IPS-NIHi7 (cell line): ENCODE measurements at regions not wholly inside any gene's neighbourhood (a gene's known extent, or its start where the extent isn't known, plus 50 kb on each side); places are given as distances from the start of the nearest gene placed in this dataset.
"Not testable (repeated sequence)": the region's sequence is repeated elsewhere in the genome, so short reads cannot be mapped to it uniquely, and the experiment has no call there.

Experiments used
- DNase-seq: peaks from one replicate; pipeline ENCODE4 v3.0.0; 2012; ENCODE audit warnings: mixed read lengths; ENCODE audit errors: extremely low spot score

DNA sequence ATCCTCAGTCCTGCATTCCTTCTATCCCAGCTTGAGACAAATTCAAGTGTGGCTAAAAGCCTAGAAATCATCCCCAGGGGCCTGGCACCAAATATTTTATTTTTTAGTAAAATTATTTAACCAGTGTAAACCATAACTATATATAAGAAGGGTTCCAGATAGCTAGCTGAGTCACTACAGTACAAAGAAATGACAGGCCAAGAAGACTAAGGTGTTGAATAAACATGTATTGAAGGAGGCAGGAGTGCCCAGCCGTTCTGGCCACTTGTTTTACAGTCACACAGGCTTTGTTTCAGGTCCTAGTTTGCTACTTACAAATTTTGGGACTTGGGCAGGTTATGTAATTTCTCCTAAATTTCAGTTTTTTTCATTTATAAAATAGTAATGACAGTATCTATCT lies 225.9 kb upstream of the PITX2 start:
- DNase-seq, result no peak

DNA sequence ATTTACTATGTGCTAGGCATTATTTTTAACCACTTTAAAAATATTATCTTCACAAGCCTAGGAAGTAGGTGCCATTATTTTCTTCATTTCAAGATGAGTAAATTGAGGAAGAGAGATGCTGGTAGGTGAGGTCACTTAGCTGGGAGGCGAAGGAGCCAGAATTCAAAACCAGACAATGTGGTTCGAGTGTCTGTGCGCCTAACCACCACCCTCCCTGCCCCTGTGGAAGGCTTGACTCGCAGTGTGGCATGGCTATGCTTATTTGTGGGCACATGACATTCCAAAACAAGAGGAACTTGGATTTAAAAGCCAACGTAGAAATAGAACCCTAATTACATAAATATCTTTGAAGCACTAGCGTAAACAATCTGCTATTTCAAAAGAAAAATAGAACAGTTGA lies 226.6 kb upstream of the PITX2 start:
- no peak for DNase-seq

DNA sequence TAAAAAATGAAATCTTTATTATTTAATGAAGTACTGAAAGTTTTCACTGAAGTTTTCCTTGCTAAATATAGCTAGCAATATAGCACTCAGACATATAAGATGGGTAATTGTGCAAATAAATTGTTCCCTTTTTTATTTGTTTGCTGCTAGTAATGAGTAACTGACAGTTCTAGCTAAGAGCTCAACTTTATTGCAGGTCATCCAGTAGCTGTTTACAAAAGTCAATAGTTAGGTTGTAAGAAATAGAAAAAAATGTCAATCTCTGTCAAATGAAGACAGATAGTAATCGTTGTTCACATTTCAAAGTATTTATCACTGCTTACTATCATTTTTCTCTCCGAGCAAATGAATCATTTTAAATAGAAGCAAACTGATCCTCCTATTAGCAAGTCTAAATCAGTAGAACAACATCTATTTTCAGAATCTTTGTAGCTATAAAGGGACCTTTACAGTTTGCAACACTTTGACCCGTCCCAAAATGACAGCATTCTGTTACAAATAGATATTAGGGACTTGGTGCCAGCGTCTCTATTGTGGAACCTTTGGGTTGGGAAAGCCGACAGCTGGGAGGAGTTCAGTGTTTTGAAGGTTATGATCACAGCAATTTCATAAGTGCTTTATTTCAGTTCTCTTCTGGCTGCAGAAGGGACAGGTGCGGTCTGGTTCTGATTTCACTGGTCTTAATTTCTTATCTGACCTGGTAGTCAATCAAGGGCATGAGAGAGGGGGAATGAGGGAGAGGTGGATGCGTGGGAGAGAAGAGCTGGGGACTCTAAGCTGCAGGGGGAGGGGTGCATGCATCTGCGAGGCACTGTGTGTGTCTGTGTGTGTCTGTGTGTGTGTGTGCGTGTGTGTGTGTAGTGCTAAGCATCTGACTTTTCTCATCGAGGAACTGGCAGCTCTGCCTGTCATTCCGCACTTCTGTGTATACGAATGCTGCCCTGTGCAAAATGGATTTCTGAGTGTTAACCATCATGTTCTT lies 227.9 kb upstream of the PITX2 start:
- no peak for DNase-seq

DNA sequence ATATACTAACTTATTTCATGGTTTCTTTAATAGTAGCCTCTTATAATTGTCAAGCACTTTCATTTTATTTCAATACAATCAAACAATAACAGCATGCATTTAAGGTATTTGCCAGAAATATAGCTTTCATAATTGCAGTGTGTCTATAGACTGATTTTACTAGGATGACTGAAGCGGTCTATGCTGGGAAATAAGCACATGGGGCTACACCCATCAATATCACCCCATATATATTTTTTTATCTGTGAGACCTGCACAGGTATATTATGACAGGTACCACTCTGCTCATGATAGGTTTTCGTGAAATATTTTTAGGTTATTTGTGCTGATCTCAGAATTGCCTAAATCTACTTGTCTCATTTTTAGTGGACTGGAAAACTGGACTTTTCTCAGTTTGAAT lies 229.1 kb upstream of the PITX2 start:
- no peak for DNase-seq

DNA sequence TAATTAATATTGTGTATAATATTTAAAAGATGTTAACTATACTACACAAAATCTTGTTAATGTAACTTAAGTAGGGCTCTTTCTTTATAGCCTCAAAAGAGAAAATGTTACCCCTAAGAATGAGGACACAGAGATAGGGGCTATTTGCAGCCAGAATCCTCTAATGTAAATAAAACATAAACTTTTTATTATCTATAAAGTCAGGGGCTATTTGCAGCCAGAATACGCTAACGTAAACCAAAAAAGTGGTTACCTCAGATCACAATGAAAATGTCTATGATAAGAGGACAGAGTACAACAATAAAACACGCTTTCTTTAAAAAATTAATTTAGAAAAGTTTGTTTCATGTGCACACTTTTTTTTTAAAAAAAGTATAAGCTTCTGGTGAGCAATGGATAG lies 229.9 kb upstream of the PITX2 start:
- DNase-seq, result no peak

DNA sequence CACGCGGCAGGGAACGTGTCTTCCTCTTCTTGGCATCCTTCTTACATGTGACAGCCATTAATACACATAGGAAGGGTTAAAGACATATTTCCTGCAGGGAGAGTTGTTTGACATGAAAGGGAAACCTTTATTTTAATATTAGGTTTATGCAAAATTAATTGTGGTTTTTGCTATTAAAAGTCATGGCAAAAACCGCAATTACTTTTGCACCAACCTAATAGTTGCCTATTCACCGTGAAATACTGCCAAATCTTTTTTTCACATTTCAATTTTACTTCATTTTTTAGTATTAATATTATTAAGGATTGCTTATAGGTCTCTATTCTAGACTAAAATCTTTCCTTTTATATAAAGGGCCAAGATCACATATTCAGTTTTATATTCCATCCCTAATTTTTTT lies 230.4 kb upstream of the PITX2 start:
- DNase-seq, result no peak

DNA sequence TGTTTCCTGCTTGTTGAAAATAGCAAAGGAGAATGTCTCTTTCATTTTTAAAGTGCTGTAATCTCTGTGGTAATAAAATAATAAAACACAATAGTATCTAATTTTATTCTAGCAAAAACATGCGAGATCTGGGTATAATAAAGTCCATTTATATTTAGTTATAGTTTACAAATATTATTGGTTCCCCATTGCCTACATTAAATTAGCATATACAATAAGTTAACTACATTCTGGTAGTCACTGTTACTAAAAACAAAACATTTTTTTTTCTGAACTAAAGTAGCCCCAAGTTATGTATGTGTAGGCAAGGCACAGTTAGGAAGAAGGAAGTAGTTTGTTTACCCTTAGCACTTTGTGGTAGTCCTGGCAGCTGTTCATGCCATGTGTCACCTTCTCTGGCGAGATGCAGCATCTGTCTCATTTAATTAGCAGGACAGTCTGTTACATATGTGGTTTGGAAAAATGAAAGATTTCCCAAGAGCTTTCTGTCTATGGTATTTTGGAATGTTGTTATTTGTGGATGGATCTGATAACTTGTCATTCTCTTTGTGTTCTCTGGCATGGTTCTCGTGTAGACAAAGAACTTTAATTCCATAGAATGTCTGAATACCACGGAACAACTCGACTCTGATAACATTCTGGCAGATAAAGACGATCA lies 231.3 kb upstream of the PITX2 start:
- DNase-seq, result no peak

DNA sequence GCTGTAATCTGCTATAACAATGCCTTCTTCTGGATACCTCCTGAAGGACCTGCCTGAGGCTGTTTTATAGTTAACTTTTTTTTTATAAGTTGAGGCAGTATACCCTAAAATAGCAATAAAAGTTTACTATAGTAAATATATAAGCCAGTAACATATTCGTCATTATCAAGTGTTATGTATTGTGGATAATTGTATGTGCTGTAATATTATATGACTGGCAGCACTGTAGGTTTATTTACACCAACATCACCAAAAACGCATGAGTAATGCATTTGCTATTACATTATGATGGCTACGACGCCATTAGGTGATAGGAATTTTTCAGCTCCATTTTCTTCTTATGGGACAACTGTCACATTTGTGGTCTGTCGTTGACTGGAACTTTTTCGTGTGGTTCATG lies 237.2 kb upstream of the PITX2 start:
- no peak for DNase-seq

DNA sequence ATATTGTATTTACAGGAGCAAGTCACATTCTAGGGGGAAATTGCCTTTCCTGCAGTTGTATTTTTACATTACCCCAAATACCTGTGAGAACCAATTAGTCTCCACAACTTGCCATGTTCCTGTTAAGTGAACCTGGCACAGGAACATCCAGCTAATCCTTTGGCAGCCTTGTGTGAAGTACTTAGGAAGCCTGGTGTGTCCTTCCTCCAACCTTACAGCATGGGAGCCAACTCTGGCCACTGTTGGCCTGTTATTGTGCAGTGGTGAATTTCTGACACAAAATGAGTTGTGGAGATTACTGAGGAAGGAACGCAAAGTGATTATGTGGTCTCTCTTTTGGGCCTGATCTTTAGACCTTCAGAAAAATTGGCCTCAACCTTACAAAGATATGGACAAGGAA lies 238.0 kb upstream of the PITX2 start:
- DNase-seq, result no peak

DNA sequence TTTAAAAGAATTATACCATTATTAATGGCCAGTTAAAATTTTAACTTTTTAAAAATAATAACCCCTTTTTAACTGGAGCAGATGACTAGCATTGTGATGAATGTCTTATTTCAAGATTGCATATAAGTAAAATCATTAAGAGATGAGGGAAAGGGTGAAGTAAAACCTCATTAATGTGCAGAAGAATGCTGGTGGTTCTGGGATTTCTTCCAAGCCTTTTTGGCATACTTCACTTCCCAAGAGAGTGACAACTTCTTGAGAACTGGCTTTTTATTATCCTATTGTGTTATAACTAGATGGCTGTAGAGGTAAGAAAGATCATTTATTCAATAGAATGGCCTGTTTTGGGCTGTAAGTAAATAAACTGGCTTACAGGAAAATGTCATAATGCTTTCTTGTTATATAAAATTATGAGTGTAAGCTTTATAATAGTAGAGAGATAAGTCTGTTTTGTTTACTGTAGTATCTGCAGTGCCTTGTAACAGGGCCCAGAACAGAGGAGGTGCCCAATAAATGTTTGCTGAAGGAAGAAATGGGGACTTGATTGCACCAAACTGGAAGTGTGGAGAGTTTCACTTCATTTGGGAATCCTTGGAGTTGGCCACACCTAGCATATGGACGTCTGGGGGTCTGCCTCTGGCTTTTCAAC lies 242.9 kb upstream of the PITX2 start:
- no peak for DNase-seq

DNA sequence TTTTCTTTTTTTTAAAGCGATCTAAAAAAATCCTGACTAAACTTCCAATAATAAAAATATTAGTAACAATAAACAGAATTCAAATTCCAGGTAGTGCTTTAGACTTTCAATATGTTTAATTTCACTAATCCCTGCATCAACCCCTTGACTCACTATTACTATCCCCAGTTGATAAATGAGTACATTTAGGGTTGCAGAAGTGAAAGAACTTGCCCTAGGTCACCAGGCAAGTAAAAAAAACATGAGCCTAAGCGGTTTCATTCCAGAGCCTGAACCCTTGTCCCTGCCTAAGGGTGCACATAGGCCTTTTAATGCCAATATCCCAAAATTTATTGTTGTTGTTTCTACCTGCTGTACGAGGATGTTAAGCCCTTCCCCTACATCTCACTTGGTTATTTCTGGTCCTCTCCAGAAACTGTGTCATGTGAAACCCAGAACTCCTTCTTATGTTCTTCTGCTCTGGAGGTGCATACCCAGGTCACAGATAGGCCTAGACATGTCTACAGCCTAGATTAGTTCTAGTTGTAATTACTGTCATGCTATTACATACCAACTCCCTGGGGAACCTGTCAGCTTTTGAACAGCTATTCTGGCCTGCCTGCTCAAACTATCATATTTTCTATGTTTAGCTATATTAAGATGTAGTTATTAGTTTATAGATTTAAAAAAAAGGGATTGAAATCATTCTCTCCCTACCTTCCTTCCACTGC lies 244.5 kb upstream of the PITX2 start:
- DNase-seq, result no peak

DNA sequence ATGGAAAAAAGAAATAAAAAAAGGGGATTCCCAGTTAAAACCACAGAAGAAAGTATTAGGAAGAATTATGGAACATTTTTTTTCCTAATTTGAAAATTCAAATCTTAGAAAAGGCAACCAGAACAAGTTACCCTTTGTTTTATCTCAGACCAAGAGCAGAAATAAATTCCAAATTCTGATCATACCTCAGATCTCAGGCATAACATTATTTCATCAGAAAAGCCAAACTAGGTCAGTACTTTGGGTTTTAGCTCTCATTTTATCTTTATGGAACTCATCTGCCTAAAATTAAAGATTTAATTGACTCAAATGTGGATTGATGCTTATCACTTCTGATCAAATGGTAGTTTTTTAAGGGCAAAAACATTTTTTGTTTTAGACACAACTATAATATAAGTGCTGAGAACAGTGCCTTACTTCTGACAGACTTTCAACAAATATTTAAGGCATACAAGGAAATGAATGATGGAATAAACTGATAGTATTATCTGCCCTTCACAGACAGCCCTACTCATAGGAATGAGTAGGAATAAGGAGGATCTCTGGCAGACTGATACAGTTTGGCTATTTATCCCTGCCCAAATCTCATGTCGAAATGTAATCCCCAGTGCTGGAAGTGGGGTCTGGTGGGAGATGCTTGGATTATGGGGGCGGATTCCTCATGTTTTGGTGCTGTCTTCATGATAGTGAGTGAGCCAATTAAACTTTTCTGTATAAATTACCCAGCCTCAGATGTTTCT lies 245.3 kb upstream of the PITX2 start:
- DNase-seq, result no peak

DNA sequence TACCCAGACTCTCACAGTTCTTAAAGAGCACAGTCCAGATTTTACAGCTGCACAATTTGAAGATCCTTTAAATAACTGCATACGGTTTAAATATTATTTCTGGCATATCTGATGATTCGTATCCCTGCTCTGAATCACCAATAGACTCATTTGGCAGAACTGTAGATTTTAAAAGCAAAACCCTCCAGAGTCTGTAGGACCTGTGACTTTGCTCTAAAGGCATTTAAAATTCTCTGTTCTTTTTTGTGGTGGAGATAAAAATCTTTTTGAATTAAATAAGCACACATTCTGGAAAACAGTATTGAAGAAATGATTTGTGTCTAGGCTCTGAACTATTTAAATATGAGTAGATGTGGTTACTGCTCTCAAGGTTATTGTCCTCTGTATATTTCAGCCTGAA lies 246.2 kb upstream of the PITX2 start:
- DNase-seq, result no peak

DNA sequence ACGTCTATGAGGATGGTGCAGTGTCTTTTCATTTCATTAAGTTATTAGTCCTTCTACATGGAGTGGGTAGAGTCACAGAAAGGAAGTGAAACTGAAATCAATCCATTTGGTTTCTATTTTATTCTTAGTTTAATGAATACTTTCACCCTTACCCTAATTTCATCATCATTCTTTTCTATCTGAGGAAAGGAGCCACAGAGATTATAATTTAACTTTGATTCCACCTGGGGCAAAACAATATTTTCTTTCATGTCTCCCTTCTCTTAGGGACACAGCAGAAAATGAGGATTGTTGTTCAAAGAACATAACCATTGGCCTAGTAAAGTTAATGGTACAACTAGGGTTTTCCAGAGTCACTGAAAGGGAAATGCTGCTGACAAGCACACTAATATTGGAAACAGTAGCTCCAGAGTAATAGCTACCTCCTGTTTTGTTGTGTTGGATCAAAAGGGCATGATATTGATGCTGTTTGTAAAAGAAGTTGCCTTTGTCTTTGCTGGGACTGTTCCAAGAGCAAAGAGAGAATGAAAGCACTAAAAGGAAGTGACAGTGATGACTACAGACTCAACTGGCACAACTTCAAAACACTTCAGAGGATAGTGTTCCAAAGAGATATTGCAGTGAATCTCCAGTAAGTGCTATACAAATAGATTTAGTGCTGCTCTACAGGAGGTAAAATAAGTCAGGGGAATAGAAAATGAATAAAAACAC lies 247.1 kb upstream of the PITX2 start:
- DNase-seq, result no peak

DNA sequence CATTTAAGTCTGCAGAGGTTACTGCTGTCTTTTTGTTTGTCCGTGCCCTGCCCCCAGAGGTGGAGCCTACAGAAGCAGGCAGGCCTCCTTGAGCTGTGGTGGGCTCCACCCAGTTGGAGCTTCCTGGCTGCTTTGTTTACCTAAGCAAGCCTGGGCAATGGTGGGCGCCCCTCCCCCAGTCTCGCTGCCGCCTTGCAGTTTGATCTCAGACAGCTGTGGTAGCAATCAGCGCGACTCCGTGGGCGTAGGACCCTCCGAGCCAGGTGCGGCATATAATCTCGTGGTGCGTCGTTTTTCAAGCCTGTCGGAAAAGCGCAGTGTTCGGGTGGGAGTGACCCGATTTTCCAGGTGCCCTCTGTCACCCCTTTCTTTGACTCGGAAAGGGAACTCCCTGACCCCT lies 253.3 kb upstream of the PITX2 start:
- not testable (repeated sequence) for DNase-seq

DNA sequence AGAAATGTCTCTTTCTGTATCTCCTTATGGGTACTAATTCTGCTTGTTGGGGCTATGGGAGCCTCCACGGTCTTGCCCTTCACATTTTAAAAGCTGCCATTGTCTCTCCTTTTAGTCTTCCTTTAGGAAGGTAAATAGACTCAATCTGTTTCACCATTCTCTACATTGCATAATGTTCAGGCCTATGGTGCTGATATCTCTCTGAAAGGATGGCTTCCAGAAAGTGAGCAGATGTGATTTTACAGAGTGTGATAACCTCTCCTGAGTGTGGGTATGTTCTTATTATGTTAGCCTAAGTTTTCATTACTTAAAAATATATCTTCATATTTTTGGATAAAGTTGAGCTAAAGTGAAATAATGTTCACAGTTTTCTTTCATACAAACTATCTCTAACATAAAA lies 254.0 kb upstream of the PITX2 start:
- DNase-seq, result no peak

DNA sequence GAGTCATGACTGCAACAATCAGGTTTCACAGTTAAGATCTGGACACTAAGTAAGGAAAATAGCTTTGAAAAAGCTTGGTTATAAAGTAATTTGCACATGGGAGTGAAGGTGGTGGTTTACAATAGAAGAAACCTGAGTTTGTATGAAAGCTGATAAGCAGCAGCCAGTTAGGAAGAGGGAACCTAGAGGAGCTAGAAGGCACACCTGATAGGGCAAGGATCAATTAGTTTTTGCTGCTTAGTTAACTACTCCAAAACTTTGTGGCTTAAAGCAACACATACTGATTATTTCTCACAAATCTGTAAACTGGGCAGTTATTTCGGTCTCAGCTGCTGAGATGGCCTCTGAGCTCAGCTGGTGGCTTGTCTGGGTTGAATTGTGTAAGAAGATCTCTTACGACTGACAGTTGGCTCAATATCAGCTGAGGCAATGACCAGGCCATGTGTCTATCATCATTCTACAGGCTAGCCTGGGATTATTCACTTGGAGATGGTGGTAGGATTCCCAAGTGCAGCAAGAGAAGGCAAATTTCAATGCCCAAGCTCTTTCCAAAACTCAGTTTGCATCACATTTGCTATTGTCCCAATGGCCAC lies 255.0 kb upstream of the PITX2 start:
- DNase-seq, result no peak

DNA sequence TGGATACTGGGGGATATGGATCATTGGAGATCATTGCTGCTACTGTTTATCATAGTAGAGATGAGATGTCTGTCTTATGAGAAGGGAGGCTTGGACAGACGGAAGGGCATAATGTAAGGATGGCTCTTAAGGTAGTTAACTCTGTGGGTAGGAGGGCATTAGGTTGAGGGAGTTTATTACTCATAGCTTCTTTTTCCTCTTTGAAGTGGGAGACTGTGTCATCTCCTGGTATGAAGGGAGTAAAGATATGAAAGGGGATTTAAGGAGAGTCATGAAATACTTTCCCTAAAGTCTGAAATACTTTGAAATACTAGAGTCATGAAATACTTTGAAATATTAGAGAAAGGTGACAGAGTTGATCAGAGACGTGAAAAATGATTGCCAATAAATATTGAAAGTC lies 255.5 kb upstream of the PITX2 start:
- no peak for DNase-seq

DNA sequence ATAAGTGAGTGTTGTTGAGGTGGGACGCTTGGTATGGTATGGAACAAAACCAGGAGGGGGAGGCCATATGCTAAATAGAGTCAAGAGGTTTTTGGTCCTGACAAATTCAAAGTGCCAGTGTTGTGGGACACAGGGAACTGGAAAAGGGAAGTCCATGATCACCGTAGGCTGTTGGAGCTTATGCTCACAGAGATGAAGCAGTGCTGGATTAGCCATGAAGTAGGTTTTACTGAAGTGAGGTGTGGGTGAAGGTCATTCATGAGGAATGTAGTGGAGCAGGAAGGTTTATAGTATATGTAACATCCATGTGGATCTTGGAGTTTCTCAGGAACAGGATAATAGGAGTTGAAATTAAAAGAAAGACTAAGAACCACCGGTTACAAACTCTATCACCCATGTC lies 256.1 kb upstream of the PITX2 start:
- no peak for DNase-seq

DNA sequence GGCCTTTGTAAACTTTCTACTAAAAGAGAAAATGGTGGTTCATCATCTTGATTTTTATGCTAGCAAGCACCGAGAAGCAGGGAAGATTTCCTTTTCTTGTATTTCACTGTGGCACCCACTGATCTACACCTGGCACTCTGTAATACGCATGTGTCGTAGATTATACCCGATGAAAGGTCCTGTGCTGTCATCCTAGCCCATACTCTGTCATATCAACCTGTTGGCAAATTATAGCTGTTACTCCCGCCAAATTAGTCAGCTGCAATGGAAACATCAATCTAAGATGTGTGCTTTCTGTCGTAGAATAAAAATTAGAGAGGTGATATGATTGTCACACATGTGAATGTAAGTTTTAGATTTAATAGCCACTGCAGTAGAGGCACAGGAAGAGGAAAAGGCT lies 263.4 kb upstream of the PITX2 start:
- no peak for DNase-seq
